Middle frontal gyrus (tissue), 1 donor: ENCODE measurements at regions not wholly inside any gene's neighbourhood (a gene's known extent, or its start where the extent isn't known, plus 50 kb on each side); places are given as distances from the start of the nearest gene placed in this dataset.
"Not testable (repeated sequence)": the region's sequence is repeated elsewhere in the genome, so short reads cannot be mapped to it uniquely, and the experiment has no call there.

Source experiments
- DNase-seq: peaks from one replicate; pipeline ENCODE4 v3.0.0-alpha.2; 2015; ENCODE audit warnings: low spot score; ENCODE audit errors: extremely low spot score

- not testable (repeated sequence) for DNase-seq
Measured at GRCh38 chr21:31819692-31820091, 53.1 kb upstream of the HUNK start.

DNA sequence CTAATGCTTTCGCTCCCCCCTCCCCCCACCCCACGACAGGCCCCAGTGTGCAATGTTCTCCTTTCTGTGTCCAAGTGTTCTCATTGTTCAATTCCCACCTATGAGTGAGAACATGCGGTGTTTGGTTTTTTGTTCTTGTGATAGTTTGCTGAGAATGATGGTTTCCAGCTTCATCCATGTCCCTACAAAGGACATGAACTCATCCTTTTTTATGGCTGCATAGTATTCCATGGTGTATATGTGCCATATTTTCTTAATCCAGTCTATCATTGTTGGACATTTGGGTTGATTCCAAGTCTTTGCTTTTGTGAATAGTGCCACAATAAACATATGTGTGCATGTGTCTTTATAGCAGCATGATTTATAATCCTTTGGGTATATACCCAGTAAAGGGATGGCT, 58.5 kb upstream of the HUNK start:
- DNase-seq = not testable (repeated sequence)

GRCh38 chr21:31813862-31814261, 59.0 kb upstream of the HUNK start:
- no peak for DNase-seq

DNA sequence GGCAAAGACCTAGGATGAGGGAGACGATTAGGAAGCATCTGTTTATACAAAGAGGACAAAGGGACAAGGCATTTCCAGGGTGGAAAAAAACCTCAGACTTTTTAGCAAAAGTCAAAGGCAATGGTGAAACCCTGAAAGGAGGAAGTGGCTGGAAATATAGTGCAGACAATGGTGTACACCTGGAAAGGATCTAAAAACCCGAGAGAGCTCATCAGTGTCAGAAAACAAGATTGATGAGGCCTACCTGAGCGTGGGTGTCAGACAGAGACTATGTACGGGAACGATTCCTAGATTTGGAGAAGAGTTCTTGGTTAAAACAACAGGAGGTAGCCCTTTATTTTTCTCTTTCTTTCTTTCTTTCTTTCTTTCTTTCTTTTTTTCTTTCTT, 68.8 kb upstream of the HUNK start:
- DNase-seq = no peak

GRCh38 chr21:31803039-31804007, 69.5 kb upstream of the HUNK start:
- no peak for DNase-seq

- no peak for DNase-seq
Measured at GRCh38 chr21:31802331-31802730, 70.4 kb upstream of the SCAF4 start.

DNA sequence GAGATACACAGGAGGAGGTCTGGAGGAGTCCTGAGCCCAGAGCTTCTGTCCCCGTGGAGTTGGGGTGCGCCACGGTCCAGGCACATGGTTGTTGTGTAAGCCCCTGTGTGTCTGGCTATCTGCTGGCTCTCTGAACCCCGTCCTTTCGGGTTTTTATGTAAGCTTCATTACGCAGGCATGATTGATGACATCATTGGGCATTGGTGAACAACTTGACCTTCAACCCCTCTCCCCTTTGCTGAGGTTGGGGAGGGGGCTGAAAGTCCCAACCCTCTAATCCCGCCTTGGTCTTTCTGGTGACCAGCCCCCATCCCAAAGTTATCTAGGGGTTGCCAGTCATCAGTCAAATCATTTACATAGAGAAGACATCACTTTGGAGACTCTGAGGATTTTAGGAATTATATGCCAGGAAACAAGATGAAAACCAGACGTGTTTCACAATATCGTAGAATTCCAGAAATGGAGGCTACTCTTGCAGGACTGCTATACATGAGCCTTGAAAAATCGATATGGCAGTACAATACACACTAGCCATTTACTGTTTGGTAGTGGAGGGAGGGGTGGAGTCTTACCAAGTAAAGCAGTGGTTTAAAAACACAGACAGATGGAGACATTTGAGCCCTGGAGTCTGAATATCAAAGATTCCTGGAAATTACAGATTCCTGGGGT, 69.8 kb upstream of the SCAF4 start:
- DNase-seq = no peak

DNA sequence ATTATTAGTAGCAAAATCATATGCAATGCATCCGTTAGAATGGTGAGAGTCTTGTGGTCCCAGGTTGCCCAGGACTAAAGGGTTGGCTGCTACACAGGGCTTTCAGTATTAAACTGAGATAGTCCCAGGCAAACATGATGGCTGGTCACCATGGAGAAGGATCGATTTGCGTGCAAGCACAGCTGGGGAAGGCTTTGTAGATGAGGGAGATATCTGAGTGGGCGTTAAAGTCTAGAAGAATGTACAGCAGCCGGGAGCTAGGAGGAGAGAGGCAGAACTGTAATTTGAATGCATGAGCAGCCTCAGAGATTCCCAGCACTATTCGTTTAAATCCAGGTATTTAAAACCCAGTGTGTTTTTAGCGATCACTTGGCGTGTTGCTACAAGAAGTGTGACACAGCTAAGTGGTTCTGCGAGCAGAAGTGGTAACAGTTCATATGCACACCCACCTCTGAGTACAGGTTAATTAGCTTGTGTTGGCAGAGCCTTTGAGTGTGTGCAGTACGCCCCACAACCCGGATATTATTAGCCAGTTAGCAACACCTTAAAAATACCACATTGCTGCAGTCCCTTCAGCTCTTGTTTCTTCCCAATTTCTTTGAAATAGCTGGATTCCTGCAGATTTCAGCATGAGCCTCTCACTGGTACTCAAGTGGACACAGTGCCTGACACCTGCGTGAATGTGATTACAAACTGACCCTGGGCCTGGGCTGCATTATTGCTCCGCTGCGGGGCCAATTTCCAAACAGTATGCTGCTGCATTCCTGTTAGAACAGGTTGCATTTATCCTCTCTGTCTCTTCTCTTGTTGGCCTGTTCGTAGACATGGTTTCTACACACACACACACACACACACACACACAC, 67.2 kb upstream of the SCAF4 start:
- DNase-seq = no peak

GRCh38 chr21:31795992-31796391, 64.1 kb upstream of the SCAF4 start:
- no peak for DNase-seq

DNA sequence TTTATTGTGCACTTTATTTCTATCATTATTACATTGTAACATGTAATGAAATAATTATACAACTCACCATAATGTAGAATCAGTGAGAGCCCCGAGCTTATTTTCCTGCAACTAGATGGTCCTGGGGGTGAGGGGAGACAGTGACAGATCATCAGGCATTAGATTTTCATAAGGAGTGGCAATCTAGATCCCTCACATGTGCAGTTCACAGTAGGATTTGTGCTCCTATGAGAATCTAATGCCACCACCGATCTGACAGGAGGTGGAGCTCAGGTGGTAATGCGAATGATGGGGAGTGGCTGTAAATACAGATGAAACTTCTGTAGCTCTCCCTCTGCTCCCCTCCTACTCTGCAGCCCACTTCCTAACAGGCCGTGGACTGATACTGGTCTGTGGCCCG, 58.5 kb upstream of the SCAF4 start:
- not testable (repeated sequence) for DNase-seq

DNA sequence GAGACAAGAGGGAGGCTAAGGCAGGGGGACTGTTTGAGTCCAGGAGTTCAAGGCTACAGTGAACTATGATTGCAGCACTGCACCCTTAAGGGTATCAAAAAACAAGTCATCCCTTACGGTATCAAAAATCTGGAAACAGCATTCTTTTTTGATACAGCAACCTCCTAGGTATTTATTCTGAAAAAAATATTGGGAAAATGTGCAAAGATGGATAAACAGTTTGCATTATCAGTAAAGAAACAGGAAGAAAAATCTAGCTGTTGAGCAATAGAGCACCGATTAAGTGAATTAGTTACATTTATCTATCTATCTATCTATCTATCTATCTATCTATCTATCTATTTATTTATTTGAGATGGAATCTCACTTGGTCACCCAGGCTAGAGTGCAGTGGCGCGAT, 56.7 kb upstream of the SCAF4 start:
- no peak for DNase-seq

DNA sequence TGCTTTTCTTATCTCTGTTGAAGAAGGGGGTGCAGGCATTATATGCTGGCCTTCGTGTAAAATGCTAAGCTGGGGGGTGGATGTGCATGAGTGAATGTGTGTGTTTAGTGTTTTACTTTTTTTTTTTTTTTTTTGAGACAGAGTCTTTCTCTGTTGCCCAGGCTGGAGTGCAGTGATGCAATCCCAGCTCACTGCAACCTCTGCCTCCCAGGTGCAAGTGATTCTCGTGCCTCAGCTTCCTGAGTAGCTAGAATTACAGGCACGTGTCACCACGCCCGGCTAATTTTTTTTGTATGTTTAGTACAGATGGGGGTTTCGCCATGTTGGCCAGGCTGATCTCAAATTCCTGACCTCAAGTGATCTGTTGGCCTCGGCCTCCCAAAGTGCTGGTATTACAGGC, 55.8 kb upstream of the SCAF4 start:
- not testable (repeated sequence) for DNase-seq

DNA sequence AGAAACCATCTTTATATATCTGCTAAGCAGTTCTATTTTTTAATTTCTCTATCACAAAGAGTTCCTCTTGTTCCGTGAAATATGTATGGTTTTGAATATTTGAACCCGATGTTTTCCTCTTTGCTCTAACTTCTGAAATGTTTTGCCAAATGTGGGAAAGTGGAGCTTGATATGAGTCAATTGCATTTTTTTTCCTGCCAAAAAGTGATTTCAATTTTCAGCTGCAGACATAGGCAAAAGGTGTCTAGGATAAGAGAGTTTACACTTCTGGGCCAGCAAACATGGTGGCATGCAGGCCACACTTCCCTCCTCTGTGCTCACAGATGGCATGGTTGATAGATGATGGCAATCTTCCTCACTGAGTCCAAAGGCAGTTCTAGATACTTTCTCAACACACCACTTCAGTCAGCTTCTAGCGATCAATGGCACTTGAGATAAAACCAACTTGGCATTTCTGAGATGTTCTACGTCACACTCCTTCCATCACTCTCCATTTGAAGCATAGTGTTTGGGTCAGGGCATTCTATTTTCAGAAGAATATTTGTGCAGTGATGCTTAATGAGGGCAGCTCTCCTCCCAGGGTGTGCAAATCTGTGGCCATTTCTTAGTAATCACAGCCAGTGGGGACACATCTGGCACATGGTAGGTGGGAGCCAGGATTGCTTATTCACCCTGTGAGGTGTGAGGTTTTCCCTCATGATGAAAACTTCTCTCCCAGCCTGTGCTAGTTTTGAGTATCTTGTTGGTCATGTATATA, 54.4 kb upstream of the SCAF4 start:
- no peak for DNase-seq

DNA sequence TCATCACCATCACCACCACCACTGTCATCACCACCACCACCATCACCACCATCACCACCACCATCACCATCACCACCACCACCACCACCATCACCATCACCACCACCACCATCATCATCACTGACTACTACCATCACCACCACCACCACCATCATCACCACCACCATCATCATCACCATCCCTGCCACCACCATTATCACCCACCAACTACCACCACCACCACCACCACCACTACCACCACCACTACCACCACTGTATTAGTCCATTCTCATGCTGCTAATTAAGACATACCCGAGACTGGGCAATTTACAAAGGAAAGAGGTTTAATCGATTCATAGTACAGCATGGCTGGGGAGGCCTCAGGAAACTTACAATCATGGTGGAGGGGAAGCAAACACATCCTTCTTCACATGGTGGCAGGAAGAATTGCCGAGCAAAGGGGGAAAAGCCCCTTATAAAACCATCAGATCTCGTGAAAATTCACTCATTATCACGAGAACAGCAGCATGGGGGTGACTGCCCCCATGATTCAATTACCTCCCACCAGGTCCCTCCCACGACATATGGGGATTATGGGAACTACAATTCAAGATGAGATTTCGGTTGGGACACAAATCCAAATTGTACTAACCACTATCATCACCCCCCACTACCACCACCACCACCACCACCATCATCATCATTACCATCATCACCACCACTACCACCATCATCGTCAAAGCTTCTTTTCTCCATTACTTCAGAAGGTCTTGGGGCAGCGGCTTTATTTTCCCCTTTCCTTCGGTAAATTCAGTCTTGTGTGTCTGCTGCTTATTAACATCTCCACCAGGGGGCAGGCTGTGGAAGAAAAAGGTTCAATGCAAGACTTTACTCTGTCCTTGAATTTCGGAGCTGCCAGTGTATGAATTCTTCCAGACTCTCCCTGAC, 53.6 kb upstream of the SCAF4 start:
- DNase-seq = peak; percentile 75

- no peak for DNase-seq
Measured at GRCh38 chr21:31781737-31782136, 49.8 kb upstream of the SCAF4 start.
